IMR-90 (cell line): ENCODE measurements at regions not wholly inside any gene's neighbourhood (a gene's known extent, or its start where the extent isn't known, plus 50 kb on each side); places are given as distances from the start of the nearest gene placed in this dataset.

ENCODE experiments used
- CTCF ChIP-seq: conservative IDR thresholded peaks from 2 replicates; pipeline ENCODE4 v1.5.1; 2012; ENCODE audit warnings: mild to moderate bottlenecking, low read depth, low read length, improper control_type of control experiment
- USF2 ChIP-seq: fragments of 150-350 bp; IDR thresholded peaks from 2 replicates; pipeline ENCODE4 v1.6.1; 2017; ENCODE audit warnings: mild to moderate bottlenecking, antibody characterized with exemption, low read length, low read depth

- TF ChIP-seq USF2 = no peak
- no peak for TF ChIP-seq CTCF
These were observed 103.5 kb upstream of the CADM1 start for GRCh38 chr11:115607621-115608221.
